HepG2 (cell line): ENCODE measurements at regions not wholly inside any gene's neighbourhood (a gene's known extent, or its start where the extent isn't known, plus 50 kb on each side); places are given as distances from the start of the nearest gene placed in this dataset.

Source experiments
- ATAC-seq: fragments of 200-7000 bp; cut with Tn5 transposase; 3 replicates; pipeline ENCODE4 v1.9.1; 2020; ENCODE audit warnings: mild to moderate bottlenecking, moderate library complexity
- BruUV-seq: library from RNA; stranded (reverse); fragments of 400-500 nt; replicated peaks from 2 replicates; lab custom pipeline; 2021; lab: Mats Ljungman, UMichigan
- CTCF ChIA-PET: fragments of 300-600 bp; formaldehyde crosslinking; extraction: SDS; loops from one replicate; lab custom pipeline; 2021; ENCODE audit warnings: low total read pairs, inconsistent platforms, low intra/inter-chr PET ratio; lab: Yijun Ruan, JAX
- POLR2A ChIA-PET: fragments of 350-600 bp; sonication (Branson Sonifier 250); formaldehyde crosslinking; loops from one replicate; lab custom pipeline; 2020; ENCODE audit warnings: antibody characterized with exemption, inconsistent platforms; lab: Yijun Ruan, JAX
- DNase-seq: peaks from one replicate; pipeline ENCODE4 v3.0.0-alpha.2; 2015; ENCODE audit warnings: low spot score
- FAIRE-seq: peaks from 3 replicates; lab custom pipeline; 2011; peaks lifted over from hg19 to GRCh38; lab: Jason Lieb, UNC
- H2AFZ ChIP-seq: one replicate; pipeline ENCODE4 v1.6.1; 2011; ENCODE audit warnings: low read length, inconsistent platforms
- H3K27ac ChIP-seq: fragments of 300-600 bp; 3 replicates; pipeline ENCODE4 v1.8.0; 2011; ENCODE audit warnings: mixed run types, mild to moderate bottlenecking, mixed read lengths, low read length, inconsistent platforms; ENCODE audit not compliant: insufficient read depth; ENCODE audit errors: extremely low read length
- H3K27me3 ChIP-seq, 2 experiments: fragments of 200-600 bp in 1 of 2; 2 replicates in 1 of 2; 3 replicates in 1 of 2; pipeline versions ENCODE4 v1.6.0 to v1.8.0; 2011; ENCODE audit warnings: low read length in 2 of 2, mild to moderate bottlenecking in 2 of 2, moderate library complexity in 2 of 2, inconsistent platforms in 1 of 2; ENCODE audit not compliant: insufficient read depth in 2 of 2, control insufficient read depth in 1 of 2
- H3K36me3 ChIP-seq, 2 experiments: fragments of 200-600 bp in 1 of 2; replicated peaks in 1 of 2; 2 replicates in 1 of 2; 3 replicates in 1 of 2; pipeline versions ENCODE4 v1.5.1 to v1.8.0; 2011; ENCODE audit warnings: low read length in 2 of 2, inconsistent platforms in 1 of 2; ENCODE audit not compliant: insufficient read depth in 2 of 2, control insufficient read depth in 1 of 2
- H3K4me1 ChIP-seq: 2 replicates; pipeline ENCODE4 v1.5.1; 2012; ENCODE audit warnings: low read length, inconsistent platforms; ENCODE audit not compliant: insufficient read depth
- H3K4me2 ChIP-seq: 2 replicates; pipeline ENCODE4 v1.6.0; 2011; ENCODE audit warnings: low read depth, low read length, inconsistent platforms
- H3K4me3 ChIP-seq, 3 experiments: fragments of 200-600 bp in 1 of 3; sonication (generic), shearing (Covaris generic) in 1 of 3; replicated peaks in 1 of 3; 2 replicates each; pipeline ENCODE4 v1.5.1; 2011 to 2016; ENCODE audit warnings: low read length in 3 of 3, inconsistent platforms in 2 of 3, low read depth in 2 of 3, mild to moderate bottlenecking in 2 of 3, control low read depth in 1 of 3, mixed read lengths in 1 of 3; ENCODE audit not compliant: insufficient read depth in 1 of 3
- H3K79me2 ChIP-seq: one replicate; pipeline ENCODE4 v1.6.1; 2011; ENCODE audit warnings: low read length, inconsistent platforms; ENCODE audit not compliant: insufficient read depth
- H3K9ac ChIP-seq: 2 replicates; pipeline ENCODE4 v1.6.0; 2011; ENCODE audit warnings: mild to moderate bottlenecking, low read depth, low read length, inconsistent platforms; ENCODE audit not compliant: insufficient read depth
- H3K9me3 ChIP-seq: 2 replicates; pipeline ENCODE4 v1.5.1; 2012; ENCODE audit warnings: mild to moderate bottlenecking, low read length
- H4K20me1 ChIP-seq: 2 replicates; pipeline ENCODE4 v1.6.0; 2011; ENCODE audit warnings: inconsistent platforms, mild to moderate bottlenecking, low read length, moderate library complexity; ENCODE audit not compliant: insufficient read depth
- ETV6 ChIP-seq: sonication (generic); formaldehyde crosslinking; conservative IDR thresholded peaks from 2 replicates; pipeline ENCODE4 v1.4.0; 2020; ENCODE audit warnings: missing genetic modification reagents
- GTF2F1 ChIP-seq: fragments of 150-350 bp; IDR thresholded peaks from 2 replicates; pipeline ENCODE4 v1.6.1; 2014; ENCODE audit warnings: low read length
- KDM2A ChIP-seq: sonication (generic); formaldehyde crosslinking; IDR thresholded peaks from 2 replicates; pipeline ENCODE4 v1.4.0; 2020; ENCODE audit warnings: low read depth, missing genetic modification reagents, borderline replicate concordance
- MYC ChIP-seq: sonication (generic); formaldehyde crosslinking; IDR thresholded peaks from 2 replicates; pipeline ENCODE4 v1.9.0; 2021; ENCODE audit warnings: missing genetic modification reagents, borderline replicate concordance
- NR2F1 ChIP-seq, 2 experiments: fragments of 450-650 bp in 1 of 2; formaldehyde crosslinking in 1 of 2; IDR thresholded peaks; 2 replicates each; pipeline versions ENCODE4 v1.5.0 to v1.6.1; 2016 to 2020; ENCODE audit warnings: mild to moderate bottlenecking in 1 of 2, missing compliant biosample characterization in 1 of 2, missing genetic modification reagents in 1 of 2, moderate library complexity in 1 of 2
- SMAD9 ChIP-seq: sonication (generic); formaldehyde crosslinking; IDR thresholded peaks from 2 replicates; pipeline ENCODE4 v1.5.1; 2020; ENCODE audit warnings: mild to moderate bottlenecking, missing genetic modification reagents
- SRF ChIP-seq: IDR thresholded peaks from 2 replicates; pipeline ENCODE4 v1.6.1; 2011; ENCODE audit warnings: mild to moderate bottlenecking, low read depth, low read length, moderate library complexity
- ZNF318 ChIP-seq: sonication (generic); formaldehyde crosslinking; IDR thresholded peaks from 2 replicates; pipeline ENCODE4 v1.4.0; 2020; ENCODE audit warnings: mild to moderate bottlenecking, missing genetic modification reagents
- ZNF343 ChIP-seq: sonication (generic); formaldehyde crosslinking; IDR thresholded peaks from 2 replicates; pipeline ENCODE4 v1.4.0; 2020; ENCODE audit warnings: mild to moderate bottlenecking, missing genetic modification reagents
- ZNF563 ChIP-seq: sonication (generic); formaldehyde crosslinking; IDR thresholded peaks from 2 replicates; pipeline ENCODE4 v1.8.0; 2022; ENCODE audit warnings: mild to moderate bottlenecking, moderate library complexity, missing genetic modification reagents
- ZSCAN22 ChIP-seq: sonication (generic); formaldehyde crosslinking; IDR thresholded peaks from 2 replicates; pipeline ENCODE4 v1.4.0; 2020; ENCODE audit warnings: mild to moderate bottlenecking, missing genetic modification reagents
- WGBS: methylation state at CpG from one replicate; pipeline ENCODE4 v1.1.6; 2017; ENCODE audit warnings: low lambda C conversion rate; 5-methylcytosine and 5-hydroxymethylcytosine counted together
- in situ Hi-C: cut with HindIII; loops from 2 replicates; pipeline ENCODE4 v1.10.0; 2017; ENCODE audit warnings: low pct_unique_long_range_greater_than_20kb; ENCODE audit not compliant: extremely low pct_ligation_motif_present
- intact Hi-C: fragments of 100-400 bp; cut with micrococcal nuclease; formaldehyde crosslinking; loops from one replicate; pipeline ENCODE4 v1.10.0; 2022; ENCODE audit not compliant: unreplicated experiment
- TF ChIP-seq, protein P1 (sequence below): sonication (generic); formaldehyde crosslinking; IDR thresholded peaks from 2 replicates; pipeline ENCODE4 v1.5.0; 2020; ENCODE audit warnings: missing genetic modification reagents
- TF ChIP-seq, protein P2 (sequence below): sonication (generic); formaldehyde crosslinking; IDR thresholded peaks from 2 replicates; pipeline ENCODE4 v1.4.0; 2020; ENCODE audit warnings: missing genetic modification reagents, mild to moderate bottlenecking, borderline replicate concordance

GRCh38 chr5:12757035-12757434 lies 852.8 kb upstream of the CTNND2 start (continued):
- TF ChIP-seq ZNF318 (CRISPR knock-in tag) (no peak), GTF2F1 (no peak)
- TF ChIP-seq, all 625 proteins: peak for 0

GRCh38 chr5:12745537-12745936 lies 841.3 kb upstream of the CTNND2 start:
- Histone ChIP-seq H3K4me2 (no peak overlapping the region), H3K9me3 (peaks cover 59% of the 10 kb centered on the region), H3K4me3 (no peak overlapping the region), H4K20me1 (no peaks in the 10 kb centered on the region), H3K79me2 (no peaks in the 10 kb centered on the region), H3K9ac (no peak overlapping the region), H3K27ac (no peak overlapping the region), H3K4me1 (no peaks in the 10 kb centered on the region), H2AFZ (no peak overlapping the region), H3K36me3 (no peaks in the 10 kb centered on the region), H3K27me3 (no peaks in the 10 kb centered on the region)
- ChIA-PET POLR2A (no interaction called here), CTCF (no interaction called here)
- intact Hi-C loops: no loop called here
- no TSS peak for BruUV-seq
- no peak for FAIRE-seq
- DNase-seq: no peak
- ATAC-seq: no peak
- in situ Hi-C loops: no loop called here
- WGBS: 0% methylated on average over 1 of the region's 1 CpG
- TF ChIP-seq SRF (no peak), KDM2A (CRISPR knock-in tag) (no peak), NR2F1 (CRISPR knock-in tag; IDR thresholded peaks at IDR 0.05) (no peak), SMAD9 (CRISPR knock-in tag) (no peak), ZNF343 (CRISPR knock-in tag) (no peak), MYC (CRISPR knock-in tag) (no peak), ETV6 (CRISPR knock-in tag) (no peak), ZNF563 (CRISPR knock-in tag) (no peak), ZSCAN22 (no peak)
- TF ChIP-seq, protein P1, sequence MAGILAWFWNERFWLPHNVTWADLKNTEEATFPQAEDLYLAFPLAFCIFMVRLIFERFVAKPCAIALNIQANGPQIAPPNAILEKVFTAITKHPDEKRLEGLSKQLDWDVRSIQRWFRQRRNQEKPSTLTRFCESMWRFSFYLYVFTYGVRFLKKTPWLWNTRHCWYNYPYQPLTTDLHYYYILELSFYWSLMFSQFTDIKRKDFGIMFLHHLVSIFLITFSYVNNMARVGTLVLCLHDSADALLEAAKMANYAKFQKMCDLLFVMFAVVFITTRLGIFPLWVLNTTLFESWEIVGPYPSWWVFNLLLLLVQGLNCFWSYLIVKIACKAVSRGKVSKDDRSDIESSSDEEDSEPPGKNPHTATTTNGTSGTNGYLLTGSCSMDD: no peak
- TF ChIP-seq, protein P2, sequence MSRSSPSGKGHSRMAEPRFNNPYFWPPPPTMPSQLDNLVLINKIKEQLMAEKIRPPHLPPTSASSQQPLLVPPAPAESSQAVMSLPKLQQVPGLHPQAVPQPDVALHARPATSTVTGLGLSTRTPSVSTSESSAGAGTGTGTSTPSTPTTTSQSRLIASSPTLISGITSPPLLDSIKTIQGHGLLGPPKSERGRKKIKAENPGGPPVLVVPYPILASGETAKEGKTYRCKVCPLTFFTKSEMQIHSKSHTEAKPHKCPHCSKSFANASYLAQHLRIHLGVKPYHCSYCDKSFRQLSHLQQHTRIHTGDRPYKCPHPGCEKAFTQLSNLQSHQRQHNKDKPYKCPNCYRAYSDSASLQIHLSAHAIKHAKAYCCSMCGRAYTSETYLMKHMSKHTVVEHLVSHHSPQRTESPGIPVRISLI (CRISPR knock-in tag): no peak
